Stimulated activated CD8-positive, alpha-beta memory T cell treated with anti-CD3 and anti-CD28 coated beads, Interleukin-4, amount 100 ng/mL, for 48 hours (primary cell): ENCODE measurements at regions not wholly inside any gene's neighbourhood (a gene's known extent, or its start where the extent isn't known, plus 50 kb on each side); places are given as distances from the start of the nearest gene placed in this dataset.
"Not testable (repeated sequence)": the region's sequence is repeated elsewhere in the genome, so short reads cannot be mapped to it uniquely, and the experiment has no call there.

Source experiments
- DNase-seq: peaks from one replicate; pipeline ENCODE4 v3.0.0-alpha.2; 2020

DNA sequence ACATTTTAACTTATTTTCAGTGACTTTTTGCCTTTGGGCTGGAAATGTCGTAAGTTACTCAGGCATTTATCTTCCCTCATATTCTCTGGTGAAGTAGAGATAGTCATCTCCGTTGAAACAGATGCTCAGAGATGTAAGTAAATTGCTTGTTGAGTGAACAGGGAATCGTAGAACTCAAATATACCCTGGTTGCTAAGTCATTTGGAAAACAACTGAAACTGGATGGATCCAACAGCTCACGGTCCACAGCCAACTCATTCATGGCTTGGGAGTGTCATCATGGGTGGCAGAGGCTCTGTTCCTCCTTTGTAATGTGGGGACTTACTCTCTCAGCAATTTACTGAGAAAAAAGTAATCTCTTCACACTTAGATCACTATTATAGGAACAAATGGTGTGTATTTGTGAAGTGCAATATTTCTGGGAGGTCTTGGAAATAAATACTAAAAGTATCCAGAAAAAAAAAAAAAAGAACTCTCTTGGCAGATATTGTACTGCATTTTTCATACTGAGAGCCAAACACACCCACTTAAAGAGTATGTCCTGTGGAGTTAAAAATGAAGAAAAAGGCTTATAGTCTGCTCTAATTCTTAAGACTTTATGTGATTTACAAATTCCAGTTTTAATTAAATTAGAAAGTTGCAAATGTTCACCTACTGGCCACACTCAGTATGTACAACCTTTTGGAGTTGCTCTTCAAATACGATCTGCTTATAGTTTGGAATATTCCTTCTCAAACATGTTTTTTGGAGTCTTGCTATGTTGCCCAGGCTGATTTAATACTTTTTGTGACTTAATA, 107.4 kb downstream of the LEPR start:
- no peak for DNase-seq

DNA sequence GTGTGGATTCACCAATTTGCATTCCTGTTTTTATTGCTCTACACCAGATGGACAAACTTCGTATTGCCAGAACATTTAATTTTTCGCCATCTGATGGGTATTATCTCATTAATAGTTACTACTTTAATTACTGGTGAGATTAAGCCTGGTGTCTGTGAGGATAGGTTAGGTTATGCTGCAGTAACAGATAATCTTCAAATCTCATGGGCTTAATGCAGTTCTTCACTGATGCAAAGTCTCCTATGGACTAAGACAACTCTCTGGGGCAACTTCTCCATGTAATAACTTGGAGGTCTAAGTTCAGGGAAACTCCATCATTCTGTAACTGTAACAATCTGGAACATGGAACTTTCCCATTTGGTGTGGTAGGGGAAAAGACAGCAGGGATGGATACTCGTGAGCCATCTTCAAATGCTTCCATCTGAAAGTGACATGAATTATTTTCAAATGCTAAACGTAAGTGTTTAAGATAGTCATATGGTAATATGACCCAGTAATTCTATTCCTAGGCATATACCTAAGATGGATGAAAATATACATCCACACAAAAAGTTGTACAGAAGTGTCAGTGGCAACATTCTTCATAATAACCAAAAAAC, 111.6 kb downstream of the LEPR start:
- no peak for DNase-seq

DNA sequence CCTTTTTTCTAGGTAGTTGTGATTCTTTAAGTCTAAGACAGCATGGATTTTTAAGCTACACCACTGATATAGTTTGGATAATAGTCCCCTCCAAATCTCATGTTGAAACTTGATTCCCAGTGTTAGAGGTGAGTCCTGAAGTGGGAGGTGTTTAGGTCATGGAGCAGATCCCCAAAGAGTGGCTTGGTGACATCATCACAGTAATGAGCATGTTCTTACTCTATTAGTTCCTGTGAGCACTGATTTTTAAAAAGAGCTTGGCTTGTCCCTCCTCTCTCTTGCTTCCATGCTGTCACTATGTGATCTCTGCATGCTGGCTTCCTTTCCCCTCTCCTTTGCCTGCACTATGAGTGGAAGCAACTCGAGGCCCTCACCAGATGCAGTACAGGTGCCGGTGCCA, 115.5 kb downstream of the LEPR start:
- no peak for DNase-seq

DNA sequence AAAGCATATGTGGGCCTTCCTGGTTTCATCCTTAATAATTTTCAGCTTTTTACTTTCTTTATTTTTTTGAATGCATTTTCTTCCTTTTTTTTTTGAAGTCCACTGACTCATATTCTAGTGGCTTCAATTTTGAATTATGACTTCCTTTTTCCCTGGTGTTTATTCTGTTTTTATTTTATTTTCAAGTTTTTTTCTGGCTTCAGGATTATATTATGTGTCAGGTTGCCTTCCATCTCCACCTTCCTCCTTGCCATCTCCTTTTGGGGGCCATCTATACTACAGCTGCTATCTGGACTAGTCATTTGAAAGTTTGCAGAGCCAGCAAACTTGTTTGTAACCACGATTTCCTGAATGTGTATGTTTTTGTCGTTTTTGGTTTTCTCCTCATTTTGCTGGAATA, 117.6 kb downstream of the LEPR start:
- no peak for DNase-seq

DNA sequence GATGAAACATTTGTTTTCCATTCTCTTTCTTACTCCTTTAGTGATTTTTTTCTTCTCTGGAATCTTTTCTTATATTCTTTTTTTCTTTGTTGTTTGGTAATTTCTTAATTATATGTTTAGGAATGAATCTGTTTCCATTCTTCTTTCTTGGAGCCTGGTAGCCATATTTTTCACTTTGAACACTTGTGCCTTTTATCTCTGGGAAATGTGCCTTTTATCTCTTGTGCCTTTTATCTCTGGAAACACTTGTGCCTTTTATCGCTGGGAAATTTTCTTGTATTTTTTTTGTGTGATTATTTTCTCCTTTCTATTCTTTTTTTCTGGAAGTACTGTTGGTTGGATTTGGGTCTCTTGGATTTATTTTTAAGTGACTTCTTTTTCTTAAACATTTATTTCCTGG, 118.2 kb downstream of the LEPR start:
- no peak for DNase-seq

DNA sequence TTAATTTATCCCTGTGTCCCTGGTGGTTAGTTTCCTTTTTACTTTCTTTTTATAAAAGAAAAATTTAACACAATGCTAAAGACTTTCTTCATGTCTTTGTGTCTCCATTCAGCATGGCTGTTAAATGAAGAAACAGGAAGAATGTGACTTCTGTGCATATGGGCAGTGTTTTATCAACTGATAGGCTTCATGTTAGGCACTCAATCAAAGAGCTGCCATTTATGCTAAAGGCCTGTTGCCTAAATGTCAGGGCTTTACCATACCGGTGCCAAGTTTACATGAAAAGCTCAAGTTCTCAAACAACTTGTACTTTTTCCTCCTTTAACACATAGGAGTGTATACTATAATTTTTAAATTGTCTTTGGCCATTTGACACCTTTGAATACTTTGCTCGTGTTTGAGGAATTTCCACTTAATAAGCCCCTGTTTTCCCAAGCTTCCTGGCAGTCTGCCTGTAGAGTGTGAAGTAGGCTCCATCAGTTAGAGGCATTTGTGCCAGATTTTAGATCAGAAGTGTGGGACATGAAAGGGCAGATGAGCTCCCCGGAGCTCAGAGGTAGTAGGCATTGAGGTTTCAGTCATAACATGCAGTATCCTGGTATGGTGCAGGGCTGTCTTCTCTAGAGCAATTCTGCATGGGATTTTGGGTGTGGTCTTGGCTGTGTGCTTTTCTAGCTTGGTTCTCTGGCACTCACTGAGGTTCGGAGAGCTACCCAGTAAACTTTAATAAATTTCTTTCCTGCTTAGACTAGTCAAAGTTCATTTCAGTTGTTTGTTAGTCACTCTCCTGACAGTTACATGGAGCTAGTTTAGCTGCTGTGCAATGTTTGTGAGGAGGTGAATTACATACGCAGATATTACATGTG, 119.0 kb downstream of the LEPR start:
- no peak for DNase-seq

DNA sequence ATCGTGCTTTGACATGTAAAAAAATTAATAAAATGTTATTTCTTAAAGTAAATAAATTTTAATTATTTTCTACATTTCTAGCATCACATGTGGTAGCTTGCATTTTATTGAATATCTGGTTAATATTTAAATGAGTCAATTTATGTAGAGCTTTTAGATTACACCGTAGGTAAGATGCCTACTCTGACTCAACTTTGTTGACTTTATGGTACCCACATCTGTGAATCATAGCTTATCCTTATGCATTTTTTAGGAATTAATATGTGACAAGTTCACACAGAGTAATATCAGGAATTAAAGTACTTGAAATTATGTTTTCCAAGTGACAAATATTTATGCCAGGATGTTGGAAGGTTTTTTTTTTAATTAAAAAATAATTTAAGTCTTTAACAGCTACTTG, 120.7 kb downstream of the LEPR start:
- DNase-seq, result no peak

DNA sequence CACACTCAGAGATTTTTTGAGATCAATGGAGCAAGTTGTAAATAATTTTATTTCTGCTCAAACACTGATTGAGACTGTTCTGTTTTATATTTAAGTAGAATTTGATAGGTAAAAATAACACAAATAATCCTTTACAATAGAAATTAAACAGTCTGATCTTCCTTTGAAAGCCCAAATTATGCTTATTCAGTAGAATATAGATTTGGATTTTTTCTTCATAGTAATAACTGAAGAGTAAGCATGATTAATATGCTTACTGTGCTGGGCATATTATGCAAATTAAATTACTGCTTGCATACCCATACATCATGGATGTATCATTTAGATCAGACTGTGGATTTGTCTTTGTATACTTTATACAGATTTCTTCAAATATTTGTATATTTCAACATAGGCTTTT, 121.4 kb downstream of the LEPR start:
- DNase-seq, result no peak

DNA sequence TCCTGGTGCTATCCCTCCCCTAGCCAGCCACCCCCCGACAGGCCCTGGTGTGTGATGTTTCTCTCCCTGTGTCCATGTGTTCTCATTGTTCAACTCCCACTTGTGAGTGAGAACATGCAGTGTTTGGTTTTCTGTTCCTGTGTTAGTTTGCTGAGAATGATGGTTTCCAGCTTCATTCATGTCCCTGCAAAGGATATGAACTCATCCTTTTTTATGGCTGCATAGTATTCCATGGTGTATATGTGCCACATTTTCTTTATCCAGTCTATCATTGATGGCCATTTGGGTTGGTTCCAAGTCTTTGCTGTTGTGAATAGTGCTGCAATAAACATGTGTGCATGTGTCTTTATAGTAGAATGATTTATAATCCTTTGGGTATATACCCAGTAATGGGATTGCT, 122.1 kb downstream of the LEPR start:
- not testable (repeated sequence) for DNase-seq

DNA sequence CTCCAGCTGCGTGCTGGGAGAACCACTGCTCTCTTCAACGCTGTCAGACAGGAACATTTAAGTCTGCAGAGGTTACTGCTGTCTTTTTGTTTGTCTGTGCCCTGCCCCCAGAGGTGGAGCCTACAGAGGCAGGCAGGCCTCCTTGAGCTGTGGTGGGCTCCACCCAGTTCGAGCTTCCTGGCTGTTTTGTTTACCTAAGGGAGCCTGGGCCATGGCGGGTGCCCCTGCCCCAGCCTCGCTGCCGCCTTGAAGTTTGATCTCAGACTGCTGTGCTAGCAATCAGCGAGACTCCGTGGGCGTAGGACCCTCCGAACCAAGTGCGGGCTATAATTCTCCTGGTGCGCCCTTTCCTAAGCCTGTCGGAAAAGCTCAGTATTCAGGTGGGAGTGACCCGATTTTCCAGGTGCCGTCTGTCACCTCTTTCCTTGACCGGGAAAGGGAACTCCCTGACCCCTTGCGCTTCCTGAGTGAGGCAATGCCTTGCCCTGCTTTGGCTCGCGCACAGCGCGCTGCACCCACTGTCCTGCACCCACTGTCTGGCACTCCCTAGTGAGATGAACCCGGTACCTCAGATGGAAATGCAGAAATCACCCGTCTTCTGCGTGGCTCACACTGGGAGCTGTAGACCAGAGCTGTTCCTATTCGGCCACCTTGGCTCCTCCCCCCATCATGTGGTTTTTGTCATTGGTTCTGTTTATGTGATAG, 130.0 kb downstream of the LEPR start:
- DNase-seq, result not testable (repeated sequence)

DNA sequence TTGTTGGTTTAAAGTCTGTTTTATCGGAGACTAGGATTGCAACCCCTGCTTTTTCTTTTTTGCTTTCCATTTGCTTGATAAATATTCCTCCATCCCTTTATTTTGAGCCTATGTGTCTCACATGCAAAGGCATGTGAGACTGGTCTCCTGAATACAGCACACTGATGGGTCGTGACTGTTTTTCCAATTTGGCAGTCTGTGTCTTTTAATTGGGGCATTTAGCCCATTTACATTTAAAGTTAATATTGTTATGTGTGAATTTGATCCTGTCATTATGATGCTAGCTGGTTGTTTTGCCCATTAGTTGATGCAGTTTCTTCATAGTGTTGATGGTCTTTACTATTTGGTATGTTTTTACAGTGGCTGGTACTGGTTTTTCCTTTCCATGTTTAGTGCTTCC, 132.0 kb downstream of the LEPR start:
- not testable (repeated sequence) for DNase-seq

DNA sequence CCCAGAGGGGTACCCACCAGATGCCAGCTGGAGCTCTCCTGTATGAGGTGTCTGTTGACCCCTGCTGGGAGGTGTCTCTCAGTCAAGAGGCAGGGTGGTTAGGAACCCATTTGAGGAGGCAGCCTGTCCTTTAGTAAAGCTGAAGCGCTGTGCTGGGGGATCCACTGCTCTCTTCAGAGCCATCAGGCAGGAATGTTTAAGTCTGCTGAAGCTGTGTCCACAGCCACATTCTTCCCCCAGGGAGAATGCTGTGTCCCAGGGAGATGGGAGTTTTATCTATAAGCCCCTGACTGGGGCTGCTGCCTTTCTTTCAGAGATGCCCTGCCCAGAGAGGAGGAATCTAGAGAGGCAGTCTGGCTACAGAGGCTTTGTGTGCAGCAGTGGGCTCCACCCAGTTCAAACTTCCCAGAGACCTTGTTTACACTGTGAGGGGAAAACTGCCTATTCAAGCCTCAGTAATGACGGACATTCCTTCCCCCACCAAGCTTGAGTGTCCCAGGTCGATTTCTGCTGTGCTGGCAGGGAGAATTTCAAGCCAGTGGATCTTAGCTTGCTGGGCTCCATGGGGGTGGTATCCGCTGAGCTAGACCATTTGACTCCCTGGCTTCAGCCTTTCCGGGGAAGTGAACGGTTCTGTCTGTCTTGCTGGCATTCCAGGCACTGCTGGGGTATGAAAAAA, 133.8 kb downstream of the LEPR start:
- DNase-seq, result not testable (repeated sequence)

DNA sequence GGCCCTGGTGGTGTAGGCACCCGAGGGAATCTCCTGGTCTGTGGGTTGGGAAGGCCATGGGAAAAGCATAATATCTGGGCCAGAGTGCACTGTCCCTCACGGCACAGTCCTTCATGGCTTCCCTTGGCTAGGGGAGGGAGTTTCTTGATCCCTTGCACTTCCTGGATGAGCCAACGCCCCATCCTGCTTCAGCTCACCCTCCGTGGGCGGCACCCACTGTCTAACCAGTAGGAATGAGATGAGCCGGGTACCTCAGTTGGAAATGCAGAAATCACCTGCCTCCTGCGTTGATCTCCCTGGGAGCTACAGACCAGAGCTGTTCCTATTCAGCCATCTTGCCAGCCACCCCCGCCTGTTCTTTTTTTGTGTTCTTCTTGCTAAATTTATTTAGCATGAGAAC, 134.4 kb downstream of the LEPR start:
- no peak for DNase-seq

DNA sequence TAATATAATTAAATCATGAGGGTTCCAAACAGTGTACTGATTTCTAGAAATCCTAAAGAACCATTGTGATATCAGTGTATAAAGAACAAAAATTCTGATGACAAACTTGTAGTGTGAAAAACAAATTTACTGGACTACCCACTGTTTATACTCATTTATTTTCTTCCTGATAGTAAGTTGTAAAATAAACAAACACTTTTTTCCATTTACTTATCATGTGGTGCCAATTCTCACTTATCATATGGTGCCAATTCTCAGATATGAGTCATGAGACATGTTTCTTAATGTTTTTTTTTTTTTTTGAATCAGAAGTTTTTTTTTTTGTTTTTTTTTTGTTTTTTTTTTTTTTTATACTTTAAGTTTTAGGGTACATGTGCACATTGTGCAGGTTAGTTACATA, 137.7 kb downstream of the LEPR start:
- no peak for DNase-seq

DNA sequence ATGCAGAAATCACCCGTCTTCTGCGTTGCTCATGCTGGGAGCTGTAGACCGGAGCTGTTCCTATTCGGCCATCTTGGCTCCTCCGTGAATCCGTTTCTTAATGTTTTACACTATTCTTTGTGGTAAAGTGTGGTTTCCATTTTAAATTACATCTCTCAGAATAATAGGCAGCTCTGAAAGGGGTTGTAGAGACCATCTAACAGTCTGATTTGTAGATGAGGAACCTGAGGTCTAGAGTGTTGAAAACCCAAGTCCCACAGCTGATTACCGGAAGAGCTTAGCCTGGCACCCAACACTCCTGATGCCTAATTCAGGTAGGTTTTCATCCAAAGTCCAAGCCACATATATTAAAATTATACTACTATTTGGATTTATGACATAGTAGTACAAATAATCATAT, 144.0 kb downstream of the LEPR start:
- no peak for DNase-seq

DNA sequence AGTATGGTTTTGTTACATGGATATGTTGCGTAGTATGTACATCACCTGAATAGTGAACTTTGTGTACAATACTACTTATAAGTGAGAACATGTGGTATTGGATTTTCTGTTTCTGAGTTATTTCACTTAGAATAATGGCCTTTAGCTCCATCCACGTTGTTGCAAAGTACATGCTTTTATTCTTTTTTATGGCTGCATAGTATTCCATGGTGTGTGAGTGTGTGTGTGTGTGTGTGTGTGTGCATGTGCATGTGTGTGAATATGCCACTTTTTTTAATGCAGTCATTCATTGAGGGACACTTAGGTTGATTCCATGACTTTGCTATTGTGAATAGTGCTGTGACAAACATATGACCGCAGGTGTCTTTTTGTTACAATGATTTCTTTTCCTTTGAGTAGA, 147.8 kb downstream of the LEPR start:
- DNase-seq, result no peak

DNA sequence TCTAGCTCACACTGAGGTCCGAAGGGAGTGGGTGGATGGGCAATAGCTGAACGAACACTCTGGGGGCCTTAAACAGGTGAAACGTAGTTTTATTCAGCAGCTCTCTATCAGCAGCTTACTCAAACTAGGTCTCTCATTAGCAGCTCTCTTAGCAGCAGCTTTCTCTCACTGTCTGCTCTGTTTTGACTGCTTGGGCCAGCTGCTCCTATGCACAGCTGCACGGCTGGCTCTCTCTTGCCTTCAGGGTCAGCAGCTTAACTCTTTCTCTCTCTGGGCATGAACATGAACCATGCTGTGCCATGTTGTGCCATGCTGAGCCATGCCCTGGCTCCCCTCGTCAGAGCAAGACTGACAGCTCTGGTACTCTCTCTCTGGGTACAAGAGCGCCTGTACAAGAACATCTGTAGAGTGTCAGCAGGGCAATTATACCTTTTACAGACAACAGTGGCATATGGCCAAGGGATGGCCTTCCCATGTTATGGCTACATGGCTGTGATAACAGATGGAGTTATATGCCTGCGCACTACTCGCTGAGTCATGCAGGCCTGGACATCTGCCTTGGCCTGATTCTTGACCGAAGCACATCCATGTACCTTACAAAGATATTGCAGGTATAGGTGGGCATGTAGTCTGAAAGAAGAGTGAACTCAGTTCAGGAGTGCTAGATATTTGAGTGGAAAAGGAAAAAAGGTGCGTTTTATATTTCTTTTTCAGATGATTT, 152.4 kb downstream of the LEPR start:
- DNase-seq, result no peak

DNA sequence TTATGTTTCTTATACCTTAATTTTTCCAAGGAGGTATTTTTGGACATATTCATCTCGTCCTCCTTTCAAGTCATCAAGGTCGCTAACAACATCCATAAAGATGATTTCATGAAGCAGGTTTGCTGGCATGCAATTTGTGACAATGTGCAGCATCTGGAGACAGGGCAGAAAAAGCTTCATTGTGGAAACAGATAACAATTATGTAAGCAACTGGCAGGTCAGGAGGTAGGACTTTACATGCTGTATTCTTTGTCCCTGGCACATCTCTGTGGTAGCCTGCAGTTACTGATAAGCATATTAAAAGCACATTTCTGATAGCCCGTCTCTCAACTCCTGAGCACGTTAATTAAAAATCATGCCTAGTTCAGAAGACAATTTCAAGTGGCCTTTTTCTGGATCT, 156.8 kb downstream of the LEPR start:
- DNase-seq, result no peak

DNA sequence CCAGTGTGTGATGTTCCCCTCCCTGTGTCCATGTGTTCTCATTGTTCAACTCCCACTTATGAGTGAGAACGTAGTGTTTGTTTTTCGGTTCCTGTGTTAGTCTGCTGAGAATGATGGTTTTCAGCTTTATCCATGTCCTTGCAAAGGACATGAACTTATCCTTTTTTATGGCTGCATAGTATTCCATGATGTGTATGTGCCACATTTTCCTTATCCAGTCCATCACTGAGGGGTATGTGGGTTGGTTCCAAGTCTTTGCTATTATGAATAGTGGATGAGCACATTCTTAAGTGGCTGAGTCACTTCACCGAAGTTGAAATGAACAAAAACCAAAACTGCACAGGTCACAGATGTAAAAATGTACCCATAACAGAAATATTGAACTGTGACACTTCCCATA, 157.5 kb downstream of the LEPR start:
- not testable (repeated sequence) for DNase-seq

DNA sequence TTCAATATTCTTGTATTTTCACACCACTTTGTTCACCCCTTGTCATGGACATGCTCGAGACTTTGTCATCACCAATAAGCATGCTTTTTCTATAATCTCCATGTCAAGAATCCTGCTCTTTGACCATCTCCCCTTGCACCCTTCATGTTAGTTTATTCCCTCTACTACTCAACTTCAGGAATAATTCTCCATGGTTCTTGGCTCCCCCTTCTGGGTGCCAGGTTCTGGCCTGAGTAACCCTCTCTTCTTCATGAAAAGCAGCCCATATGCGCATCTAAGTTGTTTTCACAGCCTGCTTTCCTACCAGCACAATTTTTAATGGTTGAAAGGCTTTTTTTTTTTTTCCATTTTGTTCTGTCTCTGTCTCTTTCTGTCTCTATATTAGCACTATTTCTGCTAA, 160.7 kb downstream of the LEPR start:
- DNase-seq, result no peak

DNA sequence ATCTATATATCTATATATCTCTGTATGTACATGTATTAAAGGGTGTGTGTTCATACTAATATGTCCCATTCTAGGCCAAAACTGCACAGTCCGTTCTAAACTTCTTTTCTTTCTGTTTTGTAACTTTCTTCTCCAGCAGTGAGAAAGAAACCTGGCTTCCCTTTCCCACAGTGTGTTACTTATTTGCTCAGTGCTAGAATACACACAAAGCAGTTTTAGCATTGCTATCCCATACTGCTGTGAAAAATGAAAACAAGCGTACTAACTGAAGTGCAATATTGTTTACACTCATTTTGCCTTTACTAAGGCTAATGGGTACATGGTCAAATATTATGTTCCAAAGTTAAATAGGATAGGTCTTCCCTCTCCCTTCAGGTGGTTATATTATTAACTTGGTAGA, 163.9 kb downstream of the LEPR start:
- DNase-seq, result no peak

DNA sequence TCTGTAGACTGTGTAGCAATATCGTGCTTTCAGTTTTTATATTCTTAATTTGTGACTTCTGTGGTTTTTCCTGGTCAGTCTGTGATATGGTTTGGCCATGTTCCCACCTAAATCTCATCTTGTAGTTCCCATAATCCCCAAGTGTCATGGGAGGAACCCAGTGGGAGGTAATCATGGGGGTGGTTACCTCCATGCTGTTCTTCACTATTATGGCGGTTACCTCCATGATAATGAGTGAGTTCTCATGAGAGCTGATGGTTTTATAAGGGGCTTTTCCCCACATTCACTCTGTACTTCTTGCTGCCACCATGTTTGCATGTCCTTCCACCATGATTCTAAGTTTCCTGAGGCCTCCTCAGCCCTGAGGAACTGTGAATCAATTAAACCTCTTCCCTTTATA, 169.8 kb downstream of the LEPR start:
- no peak for DNase-seq
